ENCODE measurements at regions not wholly inside any gene's neighbourhood (a gene's known extent, or its start where the extent isn't known, plus 50 kb on each side); places are given as distances from the start of the nearest gene placed in this dataset.

DNA sequence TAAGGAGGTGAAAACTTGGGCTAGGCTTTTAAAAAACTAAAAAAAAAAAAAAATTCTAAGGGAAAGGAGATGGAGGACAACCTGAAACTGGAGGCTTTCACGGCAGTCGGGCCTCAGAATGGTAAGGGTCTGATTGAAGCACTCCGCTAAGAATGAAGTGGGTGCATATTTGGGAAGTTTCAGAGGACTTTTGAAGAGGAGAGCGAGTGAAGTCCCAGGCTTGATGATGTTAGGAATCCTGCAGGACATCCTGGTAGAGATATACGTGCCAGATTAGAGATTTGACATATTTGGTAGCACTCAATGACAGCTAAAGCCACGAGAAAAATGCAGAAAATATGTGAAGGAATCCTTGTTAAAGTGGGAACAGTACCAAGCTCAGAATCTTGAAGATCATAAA lies 186.2 kb downstream of the SNAPC1 start:
- DNase-seq (ENCODE audit: low read depth) = no peak

DNA sequence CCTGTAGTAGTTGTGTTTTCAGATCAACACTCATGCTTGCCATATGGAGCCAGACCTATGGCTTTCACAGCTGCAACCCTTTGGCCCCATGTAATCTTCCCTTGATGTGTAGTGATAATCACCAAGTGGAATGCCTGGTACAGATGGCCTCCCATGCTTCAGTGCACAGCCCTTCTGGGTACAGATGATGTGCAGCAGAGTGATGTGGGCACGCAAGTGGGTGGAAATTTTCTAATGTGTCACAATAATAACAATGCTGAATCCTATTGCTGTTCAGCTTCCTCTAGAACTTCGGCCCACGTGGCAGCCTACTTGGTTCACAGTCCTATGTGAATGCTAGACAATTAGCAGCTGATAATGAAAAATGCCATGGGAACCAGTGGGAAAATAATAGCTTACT lies 188.1 kb downstream of the SNAPC1 start:
- no peak for DNase-seq (ENCODE audit: low read depth)

DNA sequence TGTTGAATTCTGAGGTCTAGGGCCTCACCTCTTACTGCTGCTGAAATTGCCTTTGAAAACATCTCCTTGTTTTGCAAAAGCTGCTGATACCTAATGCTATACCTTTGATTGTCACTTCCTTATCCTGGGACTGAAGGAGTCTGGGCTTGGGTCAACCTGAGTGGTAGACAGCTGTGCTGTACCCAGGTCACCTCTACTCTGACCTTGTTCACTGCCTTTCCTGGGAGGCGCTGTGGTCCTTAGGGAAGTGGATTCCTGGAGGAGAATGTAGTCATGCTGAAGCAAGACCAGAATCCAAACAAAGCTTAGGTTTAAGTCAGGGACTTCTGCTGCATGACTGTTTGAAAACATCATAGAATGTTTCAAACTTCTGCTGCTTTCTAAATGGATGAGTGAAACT lies 191.4 kb downstream of the SNAPC1 start:
- no peak for DNase-seq (ENCODE audit: low read depth)

DNA sequence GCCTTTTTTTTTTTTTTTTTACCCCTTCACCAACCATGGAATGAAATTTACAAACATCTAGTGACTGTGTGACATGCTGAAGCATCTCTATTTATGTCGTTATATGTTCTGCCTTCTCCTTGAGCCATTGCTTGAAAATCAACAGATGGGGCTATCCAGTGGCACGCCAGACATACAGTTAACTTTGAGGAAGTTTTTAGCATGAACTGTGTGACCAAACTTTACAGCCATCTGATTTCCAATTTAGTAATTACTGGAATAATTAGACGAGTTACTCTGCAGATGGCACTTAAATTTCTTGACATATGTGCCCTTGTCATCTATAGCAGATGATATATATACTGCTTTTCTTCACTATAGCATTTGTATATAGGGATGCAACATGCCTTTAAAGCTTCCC lies 192.1 kb downstream of the SNAPC1 start:
- DNase-seq (ENCODE audit: low read depth) = no peak

DNA sequence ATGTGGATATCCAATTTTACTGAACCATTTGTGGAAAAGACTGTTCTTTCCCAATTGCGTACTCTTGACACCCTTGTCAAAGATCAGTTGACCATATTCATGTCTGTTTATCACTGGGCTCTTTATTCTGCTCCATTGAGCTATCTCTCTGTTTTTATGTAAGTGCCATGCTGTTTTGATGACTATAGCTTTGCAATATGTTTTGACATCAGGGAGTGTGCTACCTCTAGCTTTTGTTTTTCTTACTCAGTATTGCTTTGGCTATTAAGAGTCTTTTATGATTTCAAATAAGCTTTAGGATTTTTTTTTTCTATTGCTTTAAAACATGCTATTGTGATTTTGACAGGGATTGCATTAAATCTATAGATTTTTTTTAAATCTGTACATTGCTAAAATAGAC lies 194.3 kb downstream of the SNAPC1 start:
- no peak for DNase-seq (ENCODE audit: low read depth)

DNA sequence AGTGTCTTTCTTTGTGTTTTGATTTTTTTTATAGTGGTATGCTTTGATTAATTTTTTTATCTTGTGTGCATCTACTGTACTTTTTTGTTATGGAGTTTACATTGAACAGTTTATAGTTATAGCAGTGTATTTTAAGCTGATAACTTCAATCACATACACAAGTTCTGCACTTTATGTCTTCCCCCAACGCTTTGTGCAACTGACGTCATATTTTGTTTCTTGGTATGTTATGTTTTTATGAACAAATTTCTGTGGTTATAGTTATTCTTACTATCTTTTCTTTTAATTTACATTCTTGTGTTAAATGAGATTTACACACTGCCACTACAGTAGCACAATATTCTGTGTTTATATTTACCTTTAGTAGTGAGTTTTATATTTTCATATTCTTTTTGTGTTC lies 197.1 kb downstream of the SNAPC1 start:
- DNase-seq (ENCODE audit: low read depth) = no peak

DNA sequence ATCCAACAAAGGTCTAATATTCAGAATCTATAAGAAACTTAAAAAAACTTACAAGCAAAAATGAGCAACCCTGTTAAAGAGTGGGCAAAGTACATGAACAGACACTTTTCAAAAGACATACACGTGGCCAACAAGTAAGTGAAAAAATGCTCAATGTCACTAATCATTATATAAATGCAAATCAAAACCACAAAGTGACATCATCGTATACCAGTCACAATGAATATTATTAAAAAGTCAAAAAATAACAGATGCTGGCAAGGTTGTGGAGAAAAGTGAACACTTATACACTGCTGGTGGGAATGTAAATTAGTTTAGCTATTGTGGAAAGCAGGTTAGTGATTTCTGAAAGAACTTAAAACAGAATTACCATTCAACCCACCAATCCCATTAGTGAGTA lies 199.1 kb downstream of the SNAPC1 start:
- DNase-seq (ENCODE audit: low read depth) = no peak

DNA sequence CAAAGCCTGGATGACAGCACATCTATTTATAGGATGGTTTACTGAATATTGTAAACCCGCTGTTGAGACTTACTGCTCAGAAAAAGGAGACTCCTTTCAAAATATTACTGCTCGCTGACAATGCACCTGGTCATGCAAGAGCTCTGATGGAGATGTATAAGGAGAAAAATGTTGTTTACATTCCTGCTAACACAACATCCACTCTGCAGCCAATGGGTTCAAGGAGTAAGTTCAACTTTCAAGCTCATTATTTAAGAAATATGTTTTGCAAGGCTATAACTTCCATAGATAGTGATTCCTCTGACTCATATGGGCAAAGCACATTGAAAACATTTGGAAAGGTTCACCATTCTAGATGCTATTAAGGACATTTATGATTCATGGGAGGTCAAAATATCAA lies 201.7 kb downstream of the SNAPC1 start:
- DNase-seq (ENCODE audit: low read depth) = no peak

DNA sequence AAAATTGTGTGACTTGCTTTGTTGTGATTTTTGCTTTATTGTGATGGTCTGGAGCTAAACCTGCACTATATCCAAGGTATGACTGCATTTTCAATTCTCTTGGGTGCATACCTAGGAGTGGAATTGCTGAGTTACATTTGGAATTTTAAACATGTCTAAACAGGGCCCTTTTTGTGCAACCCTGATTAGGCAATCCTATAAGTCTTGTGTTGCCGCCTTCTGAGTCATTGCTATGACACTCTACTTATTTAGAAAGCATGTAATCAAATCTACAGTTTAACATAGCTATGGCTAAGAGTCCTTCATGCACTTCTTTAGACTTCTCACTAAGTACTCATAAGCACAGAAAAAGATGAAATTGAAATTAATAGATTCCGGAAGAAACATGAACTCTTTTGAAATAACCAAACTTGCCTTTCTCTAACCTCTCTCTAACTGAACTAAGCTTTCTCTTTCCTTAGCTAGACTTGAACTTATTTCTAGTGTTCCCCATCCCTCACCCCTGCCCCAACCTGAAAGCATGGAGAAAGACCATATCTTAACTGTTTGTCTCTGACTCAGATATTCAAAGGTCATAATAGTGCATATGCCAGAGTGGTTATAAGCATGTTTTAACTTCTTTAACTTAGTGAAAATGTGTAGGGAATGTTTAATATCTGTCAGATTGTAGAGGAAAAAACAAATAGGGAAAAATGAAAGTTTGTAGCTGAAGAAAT lies 203.0 kb downstream of the SNAPC1 start:
- no peak for DNase-seq (ENCODE audit: low read depth)

DNA sequence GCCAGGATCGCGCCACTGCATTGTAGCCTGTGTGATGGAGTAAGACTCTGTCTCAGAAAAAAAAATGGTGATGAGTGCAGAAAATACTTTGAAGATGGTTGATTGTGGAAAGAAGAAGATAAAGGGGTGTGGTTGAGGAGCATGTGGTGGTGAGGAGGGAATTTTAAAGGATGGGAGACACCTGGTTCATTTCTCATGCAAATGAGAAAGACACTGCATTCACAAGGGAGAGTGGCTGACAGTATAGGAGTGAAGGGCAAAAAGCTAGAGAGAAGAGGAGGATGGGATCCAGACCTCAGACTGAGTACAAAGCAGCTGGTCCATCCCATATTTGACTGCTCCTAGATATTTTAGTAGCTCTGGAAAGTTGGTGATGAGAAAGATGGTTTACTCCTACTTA lies 206.0 kb downstream of the SNAPC1 start:
- DNase-seq (ENCODE audit: low read depth) = no peak

DNA sequence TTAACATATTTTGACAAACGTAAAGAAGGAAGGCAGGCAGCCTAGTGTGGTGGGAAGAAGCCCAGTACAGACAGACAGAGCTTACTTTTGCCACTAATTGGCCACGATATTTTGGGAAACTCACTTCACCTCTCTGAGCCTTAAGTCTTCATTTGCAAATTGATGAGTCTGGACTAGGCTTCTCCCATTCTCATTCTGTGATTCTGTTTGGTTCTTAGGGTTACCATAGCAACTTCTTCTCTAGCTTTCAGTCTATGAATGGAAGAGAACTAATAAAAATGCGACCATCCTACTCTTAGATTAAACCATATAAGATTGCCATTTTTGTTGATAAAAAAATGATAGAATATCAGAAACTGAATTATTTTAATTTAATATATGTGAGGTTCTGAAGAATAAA lies 210.5 kb downstream of the SNAPC1 start:
- DNase-seq (ENCODE audit: low read depth) = no peak

DNA sequence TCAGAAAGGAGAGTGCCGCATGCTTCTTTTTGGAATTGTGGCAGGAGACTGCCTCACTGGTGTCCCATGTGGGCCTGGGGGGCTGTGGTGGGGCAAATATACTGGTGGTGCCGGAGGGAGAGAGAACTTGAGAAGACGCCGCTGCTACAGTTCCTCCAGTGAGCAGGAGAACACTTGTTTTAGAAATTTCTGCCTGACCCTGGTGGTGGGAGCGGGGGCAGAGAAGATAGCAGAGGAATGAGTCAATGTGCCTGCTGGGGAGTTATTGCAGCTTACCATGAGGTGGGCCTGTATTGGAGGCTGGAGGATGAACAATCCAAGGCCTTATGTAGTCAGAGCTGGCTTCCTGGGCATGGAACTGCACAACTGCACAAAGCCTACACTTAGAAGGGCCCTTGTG lies 211.8 kb downstream of the SNAPC1 start:
- DNase-seq (ENCODE audit: low read depth) = no peak

DNA sequence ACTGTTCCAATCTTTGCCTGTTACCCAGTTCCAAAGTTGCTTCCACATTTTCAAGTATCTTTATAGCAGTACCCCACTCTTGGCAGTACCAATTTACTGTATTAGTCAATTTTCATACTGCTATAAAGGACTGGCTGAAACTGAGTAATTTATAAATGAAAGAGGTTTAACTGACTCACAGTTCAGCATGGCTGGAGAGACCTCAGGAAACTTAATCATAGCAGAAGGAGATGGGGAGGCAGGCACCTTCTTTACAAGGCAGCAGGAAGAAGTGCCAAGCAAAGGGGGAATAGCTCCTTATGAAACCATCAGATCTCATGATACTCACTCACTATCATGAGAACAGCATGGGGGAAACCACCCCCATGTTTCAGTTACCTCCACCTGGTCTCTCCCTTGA lies 215.0 kb downstream of the SNAPC1 start:
- DNase-seq (ENCODE audit: low read depth) = no peak

DNA sequence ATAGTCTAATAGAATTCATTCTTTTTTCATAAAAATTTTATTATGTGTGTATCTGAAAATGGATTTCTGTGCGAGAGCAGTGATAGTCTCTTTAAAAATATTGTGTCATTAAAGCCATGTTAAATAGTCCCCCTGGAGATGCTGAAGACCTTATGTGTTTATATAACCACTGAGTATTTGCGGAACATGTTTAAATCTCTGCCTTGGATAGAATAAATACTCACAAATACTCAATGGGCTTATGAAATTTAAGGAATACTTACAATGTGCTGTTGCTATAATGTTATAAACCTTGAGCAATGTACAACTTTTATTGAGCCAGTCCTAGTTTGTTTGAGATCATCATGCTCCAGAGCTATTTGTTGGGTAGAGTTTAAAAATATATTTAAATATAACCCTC lies 226.0 kb downstream of the SNAPC1 start:
- DNase-seq (ENCODE audit: low read depth) = no peak

DNA sequence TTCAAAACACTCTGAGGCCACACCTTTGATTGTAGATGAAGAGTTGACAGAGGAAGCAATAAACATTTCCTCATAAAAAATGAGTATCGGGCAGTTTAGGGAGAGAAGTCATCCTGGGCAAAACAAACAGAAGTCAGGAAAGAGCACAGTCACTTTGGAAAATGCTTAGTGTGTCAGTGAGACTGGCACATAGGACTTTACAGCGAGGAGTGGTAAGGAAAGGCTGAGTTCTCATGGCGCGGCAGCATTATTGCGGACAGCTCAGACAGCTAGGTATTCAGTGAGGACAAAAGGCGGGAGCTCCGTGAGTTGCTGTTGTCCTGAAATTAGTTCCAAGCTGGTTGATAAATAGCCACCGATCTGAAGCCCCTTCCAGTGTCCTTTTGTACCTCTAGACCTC lies 229.9 kb downstream of the SNAPC1 start:
- no peak for DNase-seq (ENCODE audit: low read depth)

DNA sequence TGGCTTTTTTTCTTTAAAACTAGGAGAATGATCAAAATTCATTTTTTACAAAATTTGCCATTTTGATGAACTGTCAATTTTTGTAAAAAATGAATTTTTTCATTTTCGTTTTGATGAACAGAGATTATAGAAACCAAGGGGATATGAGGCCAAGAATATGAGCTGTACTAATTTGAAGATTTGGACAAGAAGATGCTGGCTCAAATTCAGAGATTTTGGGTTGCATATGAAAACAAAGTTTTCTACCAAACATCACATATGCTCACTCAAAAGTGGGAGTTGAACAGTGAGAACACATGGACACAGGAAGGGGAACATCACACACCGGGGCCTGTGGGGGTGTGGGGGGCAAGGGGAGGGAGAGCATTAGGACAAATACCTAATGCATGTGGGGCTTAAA lies 230.7 kb downstream of the SNAPC1 start:
- DNase-seq (ENCODE audit: low read depth) = no peak

DNA sequence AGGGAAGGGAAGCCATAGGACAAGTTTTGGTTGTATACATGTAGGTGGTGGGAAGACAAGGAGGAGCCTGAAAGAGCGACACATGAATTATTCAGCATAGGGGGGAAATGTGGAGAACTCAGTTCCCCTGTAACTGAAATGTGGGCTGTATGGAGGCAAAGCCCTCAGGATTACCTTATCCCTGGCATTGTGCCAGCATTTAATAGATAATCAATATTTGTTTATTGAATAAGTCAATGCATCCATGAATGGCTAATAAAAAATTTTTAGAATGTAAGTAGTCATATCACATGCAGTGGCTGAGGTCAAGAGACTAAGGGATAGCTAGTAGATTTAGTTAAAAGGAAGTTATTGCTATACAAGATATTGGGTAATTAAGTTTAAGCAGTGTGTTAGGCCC lies 232.4 kb downstream of the SNAPC1 start:
- DNase-seq (ENCODE audit: low read depth) = no peak

DNA sequence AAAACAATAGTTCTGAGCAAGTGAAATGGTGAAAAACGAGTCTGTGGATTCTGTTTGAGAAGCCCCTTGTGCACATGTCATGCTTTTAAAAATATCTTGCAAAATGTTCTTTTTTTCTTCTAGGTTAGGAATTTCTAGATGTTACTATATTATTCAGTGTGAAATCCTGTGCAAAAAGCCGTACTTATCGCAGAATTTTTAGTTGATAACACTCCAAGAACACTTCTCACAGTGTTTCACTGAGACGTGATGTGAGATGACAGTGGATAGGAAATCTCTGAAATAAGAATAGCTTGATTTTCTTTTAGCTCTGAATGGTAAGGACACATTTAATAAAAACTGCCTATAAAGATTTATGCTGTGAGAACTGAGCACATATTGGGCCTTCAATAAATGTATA lies 234.5 kb downstream of the SNAPC1 start:
- no peak for DNase-seq (ENCODE audit: low read depth)

DNA sequence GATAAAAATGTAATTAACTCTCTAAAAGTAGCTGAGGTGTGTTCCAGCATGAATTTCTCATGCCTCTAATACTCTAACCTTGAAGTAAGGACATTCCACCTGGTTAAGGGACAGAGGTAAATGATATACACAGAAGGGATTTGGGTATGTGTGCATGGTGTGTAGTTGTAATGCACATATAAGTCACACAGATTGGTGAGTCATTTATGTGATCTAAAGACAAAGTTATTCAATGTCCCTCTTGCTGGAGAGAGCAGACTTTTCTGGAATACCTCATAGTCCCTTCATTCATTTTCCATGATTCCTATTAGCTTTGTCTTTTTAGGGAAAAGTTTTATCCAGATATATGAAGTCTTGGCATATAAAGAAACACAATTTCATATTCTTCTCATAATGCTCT lies 234.9 kb downstream of the SNAPC1 start:
- no peak for DNase-seq (ENCODE audit: low read depth)

DNA sequence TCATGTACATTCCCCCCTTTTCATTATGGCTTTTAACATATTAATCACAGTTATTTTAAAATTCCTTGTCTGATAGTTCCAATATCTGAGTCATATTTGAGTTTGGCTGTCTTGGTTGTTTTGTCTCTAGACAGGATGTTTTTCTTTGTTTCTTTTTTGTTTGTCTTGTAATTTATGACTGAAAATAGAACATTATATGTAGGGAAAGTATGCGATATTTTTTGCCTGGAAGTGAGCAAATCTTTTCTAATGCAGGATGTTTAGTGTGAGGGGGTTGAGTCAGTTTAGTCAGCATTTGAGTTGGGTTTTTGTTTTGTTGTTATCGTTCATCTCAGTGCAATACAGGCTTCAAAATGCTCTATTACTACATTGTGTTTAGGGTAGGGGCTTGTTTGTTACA lies 239.7 kb downstream of the SNAPC1 start:
- no peak for DNase-seq (ENCODE audit: low read depth)

DNA sequence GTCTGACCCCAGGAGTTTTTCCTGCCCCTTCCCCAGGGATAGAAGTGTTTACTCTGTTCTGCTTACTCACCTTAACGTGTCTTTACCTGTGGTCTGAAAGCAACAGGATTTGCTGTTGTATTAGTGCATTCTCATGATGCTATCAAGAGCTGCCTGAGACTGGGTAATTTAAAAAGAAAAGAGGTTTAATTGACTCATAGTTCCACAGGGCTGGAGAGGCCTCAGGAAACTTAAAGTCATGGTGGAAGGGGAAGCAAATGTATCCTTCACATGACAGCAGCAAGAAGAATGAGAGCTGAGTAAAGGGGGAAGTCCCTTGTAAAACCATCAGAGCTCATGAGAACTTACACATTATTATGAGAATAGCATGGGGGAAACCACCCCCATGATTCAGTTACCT lies 240.4 kb downstream of the SNAPC1 start:
- peak; percentile 6 for DNase-seq (ENCODE audit: low read depth)

DNA sequence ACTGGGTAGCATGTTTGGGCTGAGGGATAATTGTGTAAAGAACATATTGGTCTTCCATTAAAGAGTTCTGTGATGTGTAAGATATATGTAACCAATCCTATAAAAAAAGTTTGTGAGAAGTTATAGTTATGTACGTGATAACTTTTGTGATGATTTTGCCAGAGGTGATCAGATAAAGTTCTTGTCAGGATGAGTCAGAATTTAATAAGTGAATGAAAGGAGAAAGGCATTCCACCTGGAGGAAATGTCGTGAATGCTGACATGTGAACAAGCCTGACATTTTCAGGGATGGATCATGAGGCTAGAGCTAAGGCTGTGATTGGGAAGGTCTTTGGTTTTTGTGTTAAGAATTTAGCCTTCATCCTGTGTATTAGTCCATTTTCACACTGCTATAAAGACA lies 241.5 kb downstream of the SNAPC1 start:
- no peak for DNase-seq (ENCODE audit: low read depth)

DNA sequence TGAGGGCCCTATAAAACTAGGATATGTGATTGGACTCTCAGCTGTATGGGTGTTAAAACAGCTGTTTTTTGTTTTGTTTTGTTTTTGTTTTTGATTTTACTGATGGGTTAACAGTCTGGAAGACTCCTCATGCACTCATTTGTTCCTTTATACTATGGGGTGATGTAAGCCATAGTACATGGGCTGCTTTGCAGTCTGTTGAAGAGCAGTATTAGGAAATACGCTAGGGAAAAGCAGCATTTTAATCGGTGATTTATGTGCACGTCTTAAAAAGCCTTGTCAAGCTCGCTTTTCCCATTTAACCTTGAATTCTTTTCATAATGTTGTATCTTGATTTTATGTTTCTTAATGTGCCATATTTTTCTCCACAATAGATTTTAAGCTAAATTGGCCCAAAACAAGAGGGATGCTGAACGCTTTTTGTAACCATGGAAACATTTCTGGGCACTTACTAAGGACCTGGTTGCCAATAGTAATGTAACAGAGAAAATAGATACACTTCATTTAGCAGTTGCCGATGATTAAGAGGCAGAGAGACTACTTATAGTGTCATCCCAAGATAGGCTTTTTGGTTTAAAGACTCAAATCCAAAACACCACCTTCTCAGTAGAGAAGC lies 244.0 kb downstream of the SNAPC1 start:
- no peak for DNase-seq (ENCODE audit: low read depth)

DNA sequence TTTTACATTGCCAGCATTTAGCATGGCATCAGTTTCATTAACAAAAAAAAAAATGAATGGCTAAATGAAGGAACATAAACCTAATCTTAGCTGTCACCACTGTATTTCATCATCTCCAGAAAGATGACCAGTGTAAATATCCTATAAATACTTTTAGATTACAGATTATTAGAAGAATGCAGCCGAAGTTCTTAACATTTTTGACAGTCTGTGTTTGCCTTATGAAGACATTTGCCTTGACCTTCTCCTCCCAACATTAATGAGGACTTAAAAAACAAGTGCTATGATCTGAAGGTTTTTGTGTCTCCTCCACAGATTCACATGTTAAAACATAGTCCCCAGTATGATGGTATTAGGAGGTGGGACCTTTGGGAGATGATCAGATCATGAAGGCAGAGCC lies 253.0 kb downstream of the SNAPC1 start:
- DNase-seq (ENCODE audit: low read depth) = no peak
